Endothelial cell of umbilical vein (primary cell): ENCODE measurements at regions not wholly inside any gene's neighbourhood (a gene's known extent, or its start where the extent isn't known, plus 50 kb on each side); places are given as distances from the start of the nearest gene placed in this dataset.

ENCODE experiments used
- BruUV-seq: library from RNA; stranded (reverse); fragments of 400-500 nt; replicated peaks from 2 replicates; lab custom pipeline; 2021; lab: Mats Ljungman, UMichigan
- CTCF ChIA-PET: fragments of 300-600, 350-600 bp; sonication (Branson Sonifier 250); formaldehyde crosslinking; loops from one replicate; lab custom pipeline; 2021; ENCODE audit warnings: antibody characterized with exemption, inconsistent platforms; lab: Charles Lee
- POLR2A ChIA-PET: fragments of 300-600, 350-600 bp; sonication (Branson Sonifier 250); formaldehyde crosslinking; loops from one replicate; lab custom pipeline; 2021; ENCODE audit warnings: antibody characterized with exemption, inconsistent platforms; lab: Charles Lee
- DNase-seq: peaks from one replicate; pipeline ENCODE4 v3.0.0-alpha.2; 2011; ENCODE audit warnings: low read depth, low spot score
- FAIRE-seq: peaks from 2 replicates; lab custom pipeline; 2011; peaks lifted over from hg19 to GRCh38; lab: Jason Lieb, UNC
- H2AFZ ChIP-seq: 2 replicates; pipeline ENCODE4 v1.6.0; 2012; ENCODE audit warnings: low read depth, low read length, control low read depth, inconsistent platforms
- H3K27ac ChIP-seq: 2 replicates; pipeline ENCODE4 v1.5.1; 2011; ENCODE audit warnings: low read depth, mild to moderate bottlenecking, control low read depth, low read length, moderate library complexity; ENCODE audit not compliant: insufficient read depth
- H3K27me3 ChIP-seq, 2 experiments: 2 replicates each; pipeline versions ENCODE4 v1.6.0 to v1.6.1; 2011; ENCODE audit warnings: low read length in 2 of 2, mixed read lengths in 1 of 2; ENCODE audit not compliant: control insufficient read depth in 2 of 2, insufficient read depth in 2 of 2
- H3K36me3 ChIP-seq, 2 experiments: 2 replicates in 1 of 2; 3 replicates in 1 of 2; pipeline ENCODE4 v1.5.1; 2011; ENCODE audit warnings: low read length in 2 of 2, mild to moderate bottlenecking in 1 of 2, moderate library complexity in 1 of 2; ENCODE audit not compliant: control insufficient read depth in 2 of 2, insufficient read depth in 2 of 2; ENCODE audit errors: extremely low read depth in 1 of 2
- H3K4me1 ChIP-seq: 3 replicates; pipeline ENCODE4 v1.5.1; 2011; ENCODE audit warnings: mild to moderate bottlenecking, low read length; ENCODE audit not compliant: control insufficient read depth, insufficient read depth; ENCODE audit errors: extremely low read depth
- H3K4me2 ChIP-seq: 2 replicates; pipeline ENCODE4 v1.6.1; 2011; ENCODE audit warnings: low read length, control low read depth, mixed read lengths; ENCODE audit not compliant: insufficient read depth
- H3K4me3 ChIP-seq, 3 experiments: fragments of 200-600 bp in 1 of 3; sonication (generic), shearing (Covaris generic) in 1 of 3; replicated peaks in 1 of 3; 2 replicates each; pipeline ENCODE4 v1.5.1; 2011 to 2016; ENCODE audit warnings: control low read depth in 3 of 3, low read length in 3 of 3, mild to moderate bottlenecking in 2 of 3, inconsistent platforms in 1 of 3, low read depth in 1 of 3, moderate library complexity in 1 of 3; ENCODE audit not compliant: insufficient read depth in 1 of 3
- H3K79me2 ChIP-seq: 2 replicates; pipeline ENCODE4 v1.6.0; 2012; ENCODE audit warnings: low read length, inconsistent platforms; ENCODE audit not compliant: control insufficient read depth, insufficient read depth
- H3K9ac ChIP-seq: replicated peaks from 2 replicates; pipeline ENCODE3; 2011; ENCODE audit warnings: low read length, control low read depth; ENCODE audit not compliant: insufficient read depth; ENCODE audit errors: extremely low read depth
- H3K9me1 ChIP-seq: replicated peaks from 3 replicates; pipeline ENCODE4 v1.6.0; 2011; ENCODE audit warnings: mild to moderate bottlenecking, low read length; ENCODE audit not compliant: control insufficient read depth, insufficient read depth; ENCODE audit errors: extremely low read depth
- H3K9me3 ChIP-seq: replicated peaks from 2 replicates; pipeline ENCODE4 v1.5.1; 2012; ENCODE audit warnings: low read length, inconsistent platforms; ENCODE audit not compliant: control insufficient read depth, insufficient read depth
- H4K20me1 ChIP-seq: replicated peaks from 2 replicates; pipeline ENCODE3; 2011; ENCODE audit warnings: mild to moderate bottlenecking, low read length; ENCODE audit not compliant: control insufficient read depth, insufficient read depth; ENCODE audit errors: extremely low read depth
- EZH2 ChIP-seq: IDR thresholded peaks from 2 replicates; pipeline ENCODE4 v1.6.1; 2012; ENCODE audit warnings: borderline replicate concordance, low read depth, mild to moderate bottlenecking, moderate library complexity, low read length, inconsistent platforms; ENCODE audit not compliant: severe bottlenecking
- FOS ChIP-seq: IDR thresholded peaks from 2 replicates; pipeline ENCODE4 v1.6.1; 2011; ENCODE audit warnings: mild to moderate bottlenecking, low read length, moderate library complexity, borderline replicate concordance; ENCODE audit not compliant: insufficient read depth
- GATA2 ChIP-seq: IDR thresholded peaks from 2 replicates; pipeline ENCODE4 v1.7.0; 2011; ENCODE audit warnings: low read depth, mild to moderate bottlenecking, moderate library complexity, mixed read lengths, low read length; ENCODE audit not compliant: insufficient read length, insufficient read depth
- JUN ChIP-seq: IDR thresholded peaks from 2 replicates; pipeline ENCODE4 v1.6.1; 2011; ENCODE audit warnings: borderline replicate concordance, low read depth; ENCODE audit not compliant: insufficient read length, insufficient read depth
- MYC ChIP-seq: IDR thresholded peaks from one replicate; pipeline ENCODE4 v1.6.1; 2011; ENCODE audit warnings: mild to moderate bottlenecking, low read depth, low read length
- POLR2A ChIP-seq: IDR thresholded peaks from 2 replicates; pipeline ENCODE4 v1.6.1; 2012; ENCODE audit warnings: low read depth, mild to moderate bottlenecking, control low read depth, low read length
- POLR2AphosphoS5 ChIP-seq: IDR thresholded peaks from 2 replicates; pipeline ENCODE4 v1.6.1; 2012; ENCODE audit warnings: low read depth, mild to moderate bottlenecking, control low read depth, low read length, moderate library complexity; ENCODE audit not compliant: insufficient read depth
- dilution Hi-C: fragments of 300-500 bp; cut with MboI; formaldehyde crosslinking; loops from one replicate; pipeline ENCODE4 v1.15.0; 2019; ENCODE audit warnings: low sequenced_read_pairs; ENCODE audit not compliant: extremely low pct_ligation_motif_present
- intact Hi-C: fragments of 100-400 bp; cut with micrococcal nuclease; formaldehyde crosslinking; loops from one replicate; pipeline ENCODE4 v1.10.0; 2022
- TF ChIP-seq, protein P1 (sequence below), 2 donors: IDR thresholded peaks; 1 replicate in 1 of 2; 2 replicates in 1 of 2; pipeline ENCODE4 v1.5.1; 2011; ENCODE audit warnings: low read length in 2 of 2, mild to moderate bottlenecking in 2 of 2, moderate library complexity in 2 of 2, control low read depth in 1 of 2, inconsistent platforms in 1 of 2, low read depth in 1 of 2; ENCODE audit not compliant: insufficient read depth in 1 of 2; ENCODE audit errors: extremely low read depth in 1 of 2
- TF ChIP-seq, protein P2 (sequence below): IDR thresholded peaks from 2 replicates; pipeline ENCODE4 v1.6.1; 2011; ENCODE audit not compliant: insufficient read depth, insufficient read length

DNA sequence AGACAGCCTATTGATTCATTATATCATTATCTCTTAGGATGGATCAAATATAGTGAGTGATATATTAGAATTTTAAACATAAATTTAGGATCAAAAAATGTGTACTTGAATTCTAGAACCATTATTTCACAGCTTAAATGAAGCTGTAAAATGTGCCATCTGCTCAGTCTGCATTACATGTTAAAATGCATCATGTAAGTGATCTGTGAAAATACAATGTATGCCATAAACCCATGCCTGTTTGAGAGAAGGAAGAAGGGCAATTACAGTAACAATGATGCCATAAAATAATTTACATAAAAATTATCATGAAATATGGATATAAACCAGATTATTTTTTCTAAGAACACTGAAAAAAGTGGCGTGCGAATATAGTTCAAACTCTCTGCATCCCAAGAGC lies 1066.0 kb upstream of the ADGRL4 start:
- no peak overlapping the region for H3K4me2 ChIP-seq
- H3K9me3 ChIP-seq: no peaks in the 10 kb centered on the region
- DNase-seq (no peak), FAIRE-seq (no peak)
- no peaks in the 10 kb centered on the region for H3K36me3 ChIP-seq
- intact Hi-C loops: no loop called here
- H3K27me3 ChIP-seq: no peaks in the 10 kb centered on the region
- no peaks in the 10 kb centered on the region for H3K4me1 ChIP-seq
- H3K27ac ChIP-seq: no peak overlapping the region
- no peaks in the 10 kb centered on the region for H3K79me2 ChIP-seq
- H2AFZ ChIP-seq: no peak overlapping the region
- dilution Hi-C loops: no loop called here
- no peak for TF ChIP-seq JUN
- TF ChIP-seq POLR2A: no peak
- TF ChIP-seq, protein P1, sequence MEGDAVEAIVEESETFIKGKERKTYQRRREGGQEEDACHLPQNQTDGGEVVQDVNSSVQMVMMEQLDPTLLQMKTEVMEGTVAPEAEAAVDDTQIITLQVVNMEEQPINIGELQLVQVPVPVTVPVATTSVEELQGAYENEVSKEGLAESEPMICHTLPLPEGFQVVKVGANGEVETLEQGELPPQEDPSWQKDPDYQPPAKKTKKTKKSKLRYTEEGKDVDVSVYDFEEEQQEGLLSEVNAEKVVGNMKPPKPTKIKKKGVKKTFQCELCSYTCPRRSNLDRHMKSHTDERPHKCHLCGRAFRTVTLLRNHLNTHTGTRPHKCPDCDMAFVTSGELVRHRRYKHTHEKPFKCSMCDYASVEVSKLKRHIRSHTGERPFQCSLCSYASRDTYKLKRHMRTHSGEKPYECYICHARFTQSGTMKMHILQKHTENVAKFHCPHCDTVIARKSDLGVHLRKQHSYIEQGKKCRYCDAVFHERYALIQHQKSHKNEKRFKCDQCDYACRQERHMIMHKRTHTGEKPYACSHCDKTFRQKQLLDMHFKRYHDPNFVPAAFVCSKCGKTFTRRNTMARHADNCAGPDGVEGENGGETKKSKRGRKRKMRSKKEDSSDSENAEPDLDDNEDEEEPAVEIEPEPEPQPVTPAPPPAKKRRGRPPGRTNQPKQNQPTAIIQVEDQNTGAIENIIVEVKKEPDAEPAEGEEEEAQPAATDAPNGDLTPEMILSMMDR (IDR thresholded peaks at IDR 0.05; ENCODE audit: extremely low read depth in 1 of 2, insufficient read depth in 1 of 2, low read depth in 1 of 2, low read length in 2 of 2): no peak
- TF ChIP-seq POLR2AphosphoS5: no peak
- TF ChIP-seq MYC: no peak
- TF ChIP-seq FOS: no peak
- no peak for TF ChIP-seq EZH2
- no peak for TF ChIP-seq GATA2
- TF ChIP-seq, protein P2, sequence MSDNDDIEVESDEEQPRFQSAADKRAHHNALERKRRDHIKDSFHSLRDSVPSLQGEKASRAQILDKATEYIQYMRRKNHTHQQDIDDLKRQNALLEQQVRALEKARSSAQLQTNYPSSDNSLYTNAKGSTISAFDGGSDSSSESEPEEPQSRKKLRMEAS: no peak
- H3K9me1 ChIP-seq: no peaks in the 10 kb centered on the region
- H3K9ac ChIP-seq: no peak overlapping the region
- CTCF ChIA-PET: no interaction called here
- H3K4me3 ChIP-seq: no peak overlapping the region
- H4K20me1 ChIP-seq: no peaks in the 10 kb centered on the region
- POLR2A ChIA-PET: no interaction called here
- BruUV-seq: no TSS peak
